B cell (primary cell): ENCODE measurements at regions not wholly inside any gene's neighbourhood (a gene's known extent, or its start where the extent isn't known, plus 50 kb on each side); places are given as distances from the start of the nearest gene placed in this dataset.

Source experiments
- CTCF ChIP-seq: fragments of 200-600 bp; IDR thresholded peaks from one replicate; pipeline ENCODE4 v1.8.0; 2022; ENCODE audit warnings: antibody characterized with exemption, mild to moderate bottlenecking
- EZH2 ChIP-seq: IDR thresholded peaks from 2 replicates; pipeline ENCODE4 v1.6.1; 2012; ENCODE audit warnings: borderline replicate concordance, low read depth, mild to moderate bottlenecking, moderate library complexity, low read length; ENCODE audit not compliant: insufficient read depth, poor library complexity, severe bottlenecking

GRCh38 chr13:30367296-30367695 is 55.0 kb upstream of the UBE2L5 start:
- TF ChIP-seq CTCF (no peak), EZH2 (no peak)
